ENCODE measurements at regions not wholly inside any gene's neighbourhood (a gene's known extent, or its start where the extent isn't known, plus 50 kb on each side); places are given as distances from the start of the nearest gene placed in this dataset.
"Not testable (repeated sequence)": the region's sequence is repeated elsewhere in the genome, so short reads cannot be mapped to it uniquely, and the experiment has no call there.

GRCh38 chr2:125747165-125747425 is 908.9 kb upstream of the GYPC start:
- no peaks in the 10 kb centered on the region for H3K36me3 ChIP-seq
- no peak for TF ChIP-seq CTCF (IDR thresholded peaks at IDR 0.05)

GRCh38 chr2:125756431-125756830 is 899.5 kb upstream of the GYPC start:
- intact Hi-C loops (cut with DNase I): no loop called here
- DNase-seq (no peak), ATAC-seq (no peak)
- Histone ChIP-seq H3K4me3 (no peak overlapping the region), H3K4me1 (no peaks in the 10 kb centered on the region), H3K27me3 (no peaks in the 10 kb centered on the region), H3K9me3 (no peaks in the 10 kb centered on the region), H3K36me3 (no peaks in the 10 kb centered on the region), H3K27ac (no peak overlapping the region)
- TF ChIP-seq CTCF (IDR thresholded peaks at IDR 0.05): no peak

More at GRCh38 chr2:125747165-125747425, 908.9 kb upstream of the GYPC start:
- Histone ChIP-seq H3K4me3 (no peak overlapping the region), H3K9me3 (no peaks in the 10 kb centered on the region), H3K27ac (no peak overlapping the region), H3K4me1 (no peaks in the 10 kb centered on the region), H3K27me3 (no peaks in the 10 kb centered on the region)
- no peak for DNase-seq
- ATAC-seq: no peak
- intact Hi-C loops (cut with DNase I): loop anchor here (10.0 kb wide), 1 partner anchor 1028 kb away; no protein-coding TSS in a partner anchor

GRCh38 chr2:125796784-125797183 is 859.2 kb upstream of the GYPC start:
- Histone ChIP-seq H3K36me3 (no peaks in the 10 kb centered on the region), H3K27ac (no peak overlapping the region), H3K9me3 (no peaks in the 10 kb centered on the region), H3K4me3 (no peak overlapping the region), H3K4me1 (no peaks in the 10 kb centered on the region), H3K27me3 (no peaks in the 10 kb centered on the region)
- no peak for TF ChIP-seq CTCF (IDR thresholded peaks at IDR 0.05)
- DNase-seq (no peak), ATAC-seq (no peak)
- intact Hi-C loops (cut with DNase I): no loop called here

GRCh38 chr2:125797192-125797591 is 858.8 kb upstream of the GYPC start:
- no peaks in the 10 kb centered on the region for H3K27me3 ChIP-seq
- no peak overlapping the region for H3K27ac ChIP-seq
- no peaks in the 10 kb centered on the region for H3K36me3 ChIP-seq
- no peak for TF ChIP-seq CTCF (IDR thresholded peaks at IDR 0.05)
- DNase-seq (no peak), ATAC-seq (no peak)
- intact Hi-C loops (cut with DNase I): no loop called here
- no peaks in the 10 kb centered on the region for H3K9me3 ChIP-seq
- no peaks in the 10 kb centered on the region for H3K4me1 ChIP-seq
- H3K4me3 ChIP-seq: no peak overlapping the region

GRCh38 chr2:125822746-125823145 is 833.2 kb upstream of the GYPC start:
- no peak for ATAC-seq
- Histone ChIP-seq H3K27me3 (no peaks in the 10 kb centered on the region), H3K9me3 (no peaks in the 10 kb centered on the region), H3K4me1 (no peaks in the 10 kb centered on the region), H3K4me3 (no peak overlapping the region), H3K36me3 (no peaks in the 10 kb centered on the region), H3K27ac (no peak overlapping the region)
- intact Hi-C loops (cut with DNase I): no loop called here
- TF ChIP-seq CTCF (IDR thresholded peaks at IDR 0.05): no peak
- DNase-seq: no peak

- H3K27ac ChIP-seq; H3K36me3 ChIP-seq; H3K9me3 ChIP-seq; H3K4me1 ChIP-seq; ATAC-seq; DNase-seq; H3K27me3 ChIP-seq; intact Hi-C loops (cut with DNase I); H3K4me3 ChIP-seq: not testable (repeated sequence)
These were observed 830.2 kb upstream of the GYPC start for GRCh38 chr2:125825781-125826180.

All from upper lobe of right lung (tissue), 1 donor.